Spleen (tissue), 7 donors: ENCODE measurements at regions not wholly inside any gene's neighbourhood (a gene's known extent, or its start where the extent isn't known, plus 50 kb on each side); places are given as distances from the start of the nearest gene placed in this dataset.

Experiments used
- POLR2A ChIP-seq, 3 donors: fragments of 450-650 bp; IDR thresholded peaks; one replicate each; pipeline ENCODE4 v1.5.1; 2017; ENCODE audit warnings: antibody characterized with exemption in 3 of 3, mild to moderate bottlenecking in 1 of 3
- POLR2AphosphoS5 ChIP-seq, 3 donors: sonication (generic); formaldehyde crosslinking; IDR thresholded peaks; one replicate each; pipeline ENCODE4 v1.5.1; 2017; ENCODE audit warnings: antibody characterized with exemption in 3 of 3
- TF ChIP-seq, protein P1 (sequence below), 11 experiments: fragments of 200-600 bp in 7 of 11; fragments of 450-650 bp in 4 of 11; sonication (generic) in 4 of 11; IDR thresholded peaks in 8 of 11; conservative IDR thresholded peaks in 3 of 11; 1 replicate in 7 of 11; 2 replicates in 4 of 11; pipeline versions ENCODE4 v1.4.0 to v1.8.0; 2016 to 2021; ENCODE audit warnings: antibody characterized with exemption in 11 of 11, inconsistent platforms in 4 of 11, mild to moderate bottlenecking in 1 of 11
- donor health status: DM: no; HTN: no; CAD: no; lungs with moderate emphysema.
- donor health status: DM: no; HTN: no; CAD: no.
- donor health status: DM: no; HTN: no; CAD: no.

DNA sequence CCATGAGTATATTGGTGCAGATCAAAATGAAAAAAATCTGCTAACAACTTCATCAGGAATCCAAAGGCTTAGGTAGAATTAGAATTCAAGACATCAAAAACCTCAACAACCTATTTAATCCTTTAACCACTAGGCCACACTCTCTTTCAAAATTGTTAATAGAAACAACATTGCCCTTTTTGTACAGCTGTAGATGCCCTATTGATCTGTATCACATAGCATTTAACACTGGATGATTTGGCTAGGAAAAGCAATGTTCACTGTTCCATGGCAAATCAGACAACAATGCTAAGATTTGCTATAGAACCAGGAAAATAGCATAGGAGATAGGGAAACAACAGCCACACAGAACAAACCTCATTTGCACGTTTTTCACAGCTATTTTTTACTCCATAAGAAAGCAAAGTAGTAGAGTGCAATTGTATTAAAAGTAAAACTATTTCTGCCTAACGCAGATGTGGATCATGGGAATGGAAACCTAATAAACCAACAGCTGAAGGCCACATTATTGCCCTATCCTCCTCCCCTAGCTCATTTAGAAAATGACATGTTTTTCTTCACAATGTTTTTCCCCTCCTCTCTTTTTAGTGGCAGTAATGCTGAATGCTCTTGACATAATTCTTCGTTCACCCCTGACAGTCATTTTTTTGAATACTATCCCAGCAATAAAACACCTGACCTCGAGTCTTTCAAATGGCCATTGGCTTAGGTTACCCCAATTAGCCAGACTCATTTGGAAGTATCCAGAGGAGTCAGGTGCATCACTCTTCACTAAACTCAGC is 373.0 kb upstream of the CCNH start:
- TF ChIP-seq, protein P1, sequence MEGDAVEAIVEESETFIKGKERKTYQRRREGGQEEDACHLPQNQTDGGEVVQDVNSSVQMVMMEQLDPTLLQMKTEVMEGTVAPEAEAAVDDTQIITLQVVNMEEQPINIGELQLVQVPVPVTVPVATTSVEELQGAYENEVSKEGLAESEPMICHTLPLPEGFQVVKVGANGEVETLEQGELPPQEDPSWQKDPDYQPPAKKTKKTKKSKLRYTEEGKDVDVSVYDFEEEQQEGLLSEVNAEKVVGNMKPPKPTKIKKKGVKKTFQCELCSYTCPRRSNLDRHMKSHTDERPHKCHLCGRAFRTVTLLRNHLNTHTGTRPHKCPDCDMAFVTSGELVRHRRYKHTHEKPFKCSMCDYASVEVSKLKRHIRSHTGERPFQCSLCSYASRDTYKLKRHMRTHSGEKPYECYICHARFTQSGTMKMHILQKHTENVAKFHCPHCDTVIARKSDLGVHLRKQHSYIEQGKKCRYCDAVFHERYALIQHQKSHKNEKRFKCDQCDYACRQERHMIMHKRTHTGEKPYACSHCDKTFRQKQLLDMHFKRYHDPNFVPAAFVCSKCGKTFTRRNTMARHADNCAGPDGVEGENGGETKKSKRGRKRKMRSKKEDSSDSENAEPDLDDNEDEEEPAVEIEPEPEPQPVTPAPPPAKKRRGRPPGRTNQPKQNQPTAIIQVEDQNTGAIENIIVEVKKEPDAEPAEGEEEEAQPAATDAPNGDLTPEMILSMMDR (IDR thresholded peaks at IDR 0.05 in 8 of 11, conservative IDR thresholded peaks at IDR 0.05 in 3 of 11), result no peak
- no peak for TF ChIP-seq POLR2AphosphoS5 (IDR thresholded peaks at IDR 0.05)
- no peak for TF ChIP-seq POLR2A (IDR thresholded peaks at IDR 0.05)
